ENCODE measurements at regions not wholly inside any gene's neighbourhood (a gene's known extent, or its start where the extent isn't known, plus 50 kb on each side); places are given as distances from the start of the nearest gene placed in this dataset.
"Not testable (repeated sequence)": the region's sequence is repeated elsewhere in the genome, so short reads cannot be mapped to it uniquely, and the experiment has no call there.

GRCh38 chr4:53942712-53943111, 121.7 kb downstream of the CHIC2 start:
- H3K4me3 Mint-ChIP-seq: no peak overlapping the region

GRCh38 chr4:53941331-53941730, 123.1 kb downstream of the CHIC2 start:
- peaks cover 14% of the 10 kb centered on the region for H3K36me3 Mint-ChIP-seq (ENCODE audit: low read depth)
- no peaks in the 10 kb centered on the region for H3K4me1 Mint-ChIP-seq
- no peak for TF ChIP-seq CTCF (IDR thresholded peaks at IDR 0.05)

More at GRCh38 chr4:53942712-53943111, 121.7 kb downstream of the CHIC2 start:
- TF ChIP-seq CTCF (IDR thresholded peaks at IDR 0.05): no peak
- no peaks in the 10 kb centered on the region for H3K4me1 Mint-ChIP-seq
- H3K36me3 Mint-ChIP-seq (ENCODE audit: low read depth): peaks cover 14% of the 10 kb centered on the region
- H3K9me3 Mint-ChIP-seq: peaks cover 32% of the 10 kb centered on the region
- H3K27ac Mint-ChIP-seq: no peak overlapping the region
- DNase-seq: no peak
- peaks cover 9% of the 10 kb centered on the region for H3K27me3 Mint-ChIP-seq (ENCODE audit: low read depth, poor library complexity)

DNA sequence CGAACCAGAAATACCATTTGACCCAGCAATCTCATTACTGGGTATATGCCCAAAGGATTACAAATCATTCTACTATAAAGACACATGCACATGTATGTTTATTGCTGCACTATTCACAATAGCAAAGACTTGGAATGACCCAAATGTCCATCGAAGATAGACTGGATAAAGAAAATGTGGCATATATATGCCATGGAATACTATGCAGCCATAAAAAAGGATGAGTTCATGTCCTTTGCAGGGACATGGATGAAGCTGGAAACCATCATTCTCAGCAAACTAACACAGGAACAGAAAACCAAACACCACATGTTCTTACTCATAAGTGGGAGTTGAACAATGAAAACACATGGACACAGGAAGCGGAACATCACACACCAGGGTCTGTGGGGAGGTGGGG, 124.5 kb downstream of the CHIC2 start:
- H3K9me3 Mint-ChIP-seq: peaks cover 32% of the 10 kb centered on the region
- H3K4me3 Mint-ChIP-seq, H3K27ac Mint-ChIP-seq, DNase-seq, H3K4me1 Mint-ChIP-seq: not testable (repeated sequence)
- H3K36me3 Mint-ChIP-seq (ENCODE audit: low read depth): peaks cover 14% of the 10 kb centered on the region
- peaks cover 14% of the 10 kb centered on the region for H3K27me3 Mint-ChIP-seq (ENCODE audit: low read depth, poor library complexity)

More at GRCh38 chr4:53941331-53941730, 123.1 kb downstream of the CHIC2 start:
- Mint-ChIP-seq H3K9me3 (peaks cover 32% of the 10 kb centered on the region), H3K4me3 (no peak overlapping the region), H3K27ac (no peak overlapping the region), H3K27me3 (ENCODE audit: low read depth, poor library complexity) (peaks cover 9% of the 10 kb centered on the region)
- DNase-seq: no peak

GRCh38 chr4:53937918-53938317, 126.5 kb downstream of the CHIC2 start:
- TF ChIP-seq CTCF (IDR thresholded peaks at IDR 0.05): no peak
- peak overlapping the region; percentile 0 for H3K27ac Mint-ChIP-seq
- H3K4me3 Mint-ChIP-seq: no peak overlapping the region
- peaks cover 14% of the 10 kb centered on the region for H3K36me3 Mint-ChIP-seq (ENCODE audit: low read depth)
- H3K27me3 Mint-ChIP-seq (ENCODE audit: low read depth, poor library complexity): peaks cover 11% of the 10 kb centered on the region
- no peaks in the 10 kb centered on the region for H3K4me1 Mint-ChIP-seq
- no peak for DNase-seq
- peaks cover 45% of the 10 kb centered on the region for H3K9me3 Mint-ChIP-seq

DNA sequence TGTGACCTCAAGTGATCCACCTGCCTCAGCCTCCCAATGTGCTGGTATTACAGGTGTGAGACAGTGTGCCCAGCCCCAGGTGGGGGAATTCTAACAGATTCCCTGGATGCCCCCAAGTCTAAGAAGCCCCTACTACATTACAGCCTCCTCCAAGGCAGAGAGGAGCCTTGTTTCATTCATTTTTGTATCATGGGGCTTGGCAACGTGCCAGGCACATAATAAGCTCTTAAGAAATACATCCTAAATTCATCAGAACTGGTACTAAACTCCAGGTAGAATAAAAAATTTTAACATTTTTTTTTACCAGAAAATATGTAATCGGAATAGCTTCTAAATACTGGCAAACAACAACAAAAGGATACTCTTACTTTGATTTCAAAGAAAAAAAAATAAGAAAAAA, 127.1 kb downstream of the CHIC2 start:
- TF ChIP-seq CTCF (IDR thresholded peaks at IDR 0.05): no peak
- H3K9me3 Mint-ChIP-seq: peaks cover 49% of the 10 kb centered on the region

GRCh38 chr4:53935780-53936179, 128.6 kb downstream of the CHIC2 start:
- H3K27me3 Mint-ChIP-seq (ENCODE audit: low read depth, poor library complexity): peaks cover 5% of the 10 kb centered on the region
- no peak overlapping the region for H3K27ac Mint-ChIP-seq
- no peak for DNase-seq
- H3K4me3 Mint-ChIP-seq: no peak overlapping the region
- H3K9me3 Mint-ChIP-seq: peaks cover 41% of the 10 kb centered on the region
- H3K4me1 Mint-ChIP-seq: no peaks in the 10 kb centered on the region
- peaks cover 14% of the 10 kb centered on the region for H3K36me3 Mint-ChIP-seq (ENCODE audit: low read depth)
- no peak for TF ChIP-seq CTCF (IDR thresholded peaks at IDR 0.05)

More for the DNA sequence above, 127.1 kb downstream of the CHIC2 start:
- Mint-ChIP-seq H3K4me3 (no peak overlapping the region), H3K27ac (no peak overlapping the region), H3K4me1 (no peaks in the 10 kb centered on the region), H3K36me3 (ENCODE audit: low read depth) (peaks cover 14% of the 10 kb centered on the region), H3K27me3 (ENCODE audit: low read depth, poor library complexity) (peaks cover 10% of the 10 kb centered on the region)
- no peak for DNase-seq

Data from nephron progenitor cell (in vitro differentiated cells).